Panc1 (cell line): ENCODE measurements at regions not wholly inside any gene's neighbourhood (a gene's known extent, or its start where the extent isn't known, plus 50 kb on each side); places are given as distances from the start of the nearest gene placed in this dataset.

Source experiments
- POLR2AphosphoS5 ChIP-seq: IDR thresholded peaks from 2 replicates; pipeline ENCODE4 v1.6.1; 2012; ENCODE audit warnings: mild to moderate bottlenecking, low read depth, low read length, moderate library complexity
- SIN3A ChIP-seq: IDR thresholded peaks from 2 replicates; pipeline ENCODE4 v1.6.1; 2012; ENCODE audit warnings: low read depth, mild to moderate bottlenecking, low read length, moderate library complexity, borderline replicate concordance; ENCODE audit not compliant: insufficient read depth
- TCF7L2 ChIP-seq: IDR thresholded peaks from 2 replicates; pipeline ENCODE4 v1.6.1; 2011; ENCODE audit warnings: mild to moderate bottlenecking, low read depth, low read length, inconsistent platforms
- TF ChIP-seq, protein P1 (sequence below): fragments of 450-650 bp; IDR thresholded peaks from 2 replicates; pipeline ENCODE4 v1.5.1; 2017; ENCODE audit warnings: mild to moderate bottlenecking
- TF ChIP-seq, protein P2 (sequence below), 2 experiments: IDR thresholded peaks; 2 replicates each; pipeline ENCODE4 v1.6.1; 2011 to 2012; ENCODE audit warnings: low read depth in 2 of 2, control low read depth in 1 of 2, low read length in 1 of 2, mild to moderate bottlenecking in 1 of 2, moderate library complexity in 1 of 2; ENCODE audit not compliant: insufficient read depth in 1 of 2

DNA sequence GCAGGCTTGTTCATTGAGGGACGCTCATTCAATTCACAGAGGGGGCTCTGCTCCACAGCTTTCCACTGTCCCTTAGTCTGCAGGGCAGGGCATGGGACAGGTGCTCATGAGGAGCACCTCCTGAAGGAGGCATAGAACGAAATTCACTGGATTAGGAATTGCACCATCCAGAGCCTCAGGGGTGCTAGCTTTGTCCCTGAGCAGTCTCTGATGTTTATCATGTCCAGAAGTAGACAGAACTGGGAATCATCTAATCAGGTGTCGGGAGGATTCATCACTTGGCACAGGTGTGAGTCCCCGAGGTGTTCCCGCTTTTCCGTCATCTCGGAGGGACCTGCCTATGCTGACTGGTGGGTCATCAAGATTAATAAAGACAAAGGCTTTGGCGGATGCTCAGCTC, 321.4 kb downstream of the AJAP1 start:
- TF ChIP-seq, protein P1, sequence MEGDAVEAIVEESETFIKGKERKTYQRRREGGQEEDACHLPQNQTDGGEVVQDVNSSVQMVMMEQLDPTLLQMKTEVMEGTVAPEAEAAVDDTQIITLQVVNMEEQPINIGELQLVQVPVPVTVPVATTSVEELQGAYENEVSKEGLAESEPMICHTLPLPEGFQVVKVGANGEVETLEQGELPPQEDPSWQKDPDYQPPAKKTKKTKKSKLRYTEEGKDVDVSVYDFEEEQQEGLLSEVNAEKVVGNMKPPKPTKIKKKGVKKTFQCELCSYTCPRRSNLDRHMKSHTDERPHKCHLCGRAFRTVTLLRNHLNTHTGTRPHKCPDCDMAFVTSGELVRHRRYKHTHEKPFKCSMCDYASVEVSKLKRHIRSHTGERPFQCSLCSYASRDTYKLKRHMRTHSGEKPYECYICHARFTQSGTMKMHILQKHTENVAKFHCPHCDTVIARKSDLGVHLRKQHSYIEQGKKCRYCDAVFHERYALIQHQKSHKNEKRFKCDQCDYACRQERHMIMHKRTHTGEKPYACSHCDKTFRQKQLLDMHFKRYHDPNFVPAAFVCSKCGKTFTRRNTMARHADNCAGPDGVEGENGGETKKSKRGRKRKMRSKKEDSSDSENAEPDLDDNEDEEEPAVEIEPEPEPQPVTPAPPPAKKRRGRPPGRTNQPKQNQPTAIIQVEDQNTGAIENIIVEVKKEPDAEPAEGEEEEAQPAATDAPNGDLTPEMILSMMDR: no peak
- TF ChIP-seq, protein P2, sequence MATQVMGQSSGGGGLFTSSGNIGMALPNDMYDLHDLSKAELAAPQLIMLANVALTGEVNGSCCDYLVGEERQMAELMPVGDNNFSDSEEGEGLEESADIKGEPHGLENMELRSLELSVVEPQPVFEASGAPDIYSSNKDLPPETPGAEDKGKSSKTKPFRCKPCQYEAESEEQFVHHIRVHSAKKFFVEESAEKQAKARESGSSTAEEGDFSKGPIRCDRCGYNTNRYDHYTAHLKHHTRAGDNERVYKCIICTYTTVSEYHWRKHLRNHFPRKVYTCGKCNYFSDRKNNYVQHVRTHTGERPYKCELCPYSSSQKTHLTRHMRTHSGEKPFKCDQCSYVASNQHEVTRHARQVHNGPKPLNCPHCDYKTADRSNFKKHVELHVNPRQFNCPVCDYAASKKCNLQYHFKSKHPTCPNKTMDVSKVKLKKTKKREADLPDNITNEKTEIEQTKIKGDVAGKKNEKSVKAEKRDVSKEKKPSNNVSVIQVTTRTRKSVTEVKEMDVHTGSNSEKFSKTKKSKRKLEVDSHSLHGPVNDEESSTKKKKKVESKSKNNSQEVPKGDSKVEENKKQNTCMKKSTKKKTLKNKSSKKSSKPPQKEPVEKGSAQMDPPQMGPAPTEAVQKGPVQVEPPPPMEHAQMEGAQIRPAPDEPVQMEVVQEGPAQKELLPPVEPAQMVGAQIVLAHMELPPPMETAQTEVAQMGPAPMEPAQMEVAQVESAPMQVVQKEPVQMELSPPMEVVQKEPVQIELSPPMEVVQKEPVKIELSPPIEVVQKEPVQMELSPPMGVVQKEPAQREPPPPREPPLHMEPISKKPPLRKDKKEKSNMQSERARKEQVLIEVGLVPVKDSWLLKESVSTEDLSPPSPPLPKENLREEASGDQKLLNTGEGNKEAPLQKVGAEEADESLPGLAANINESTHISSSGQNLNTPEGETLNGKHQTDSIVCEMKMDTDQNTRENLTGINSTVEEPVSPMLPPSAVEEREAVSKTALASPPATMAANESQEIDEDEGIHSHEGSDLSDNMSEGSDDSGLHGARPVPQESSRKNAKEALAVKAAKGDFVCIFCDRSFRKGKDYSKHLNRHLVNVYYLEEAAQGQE (IDR thresholded peaks at IDR 0.05; ENCODE audit: insufficient read depth in 1 of 2, low read depth in 2 of 2, low read length in 1 of 2): no peak
- no peak for TF ChIP-seq POLR2AphosphoS5
- no peak for TF ChIP-seq TCF7L2
- no peak for TF ChIP-seq SIN3A
